Mesenchymal stem cell (in vitro differentiated cells and primary cell): ENCODE measurements at regions not wholly inside any gene's neighbourhood (a gene's known extent, or its start where the extent isn't known, plus 50 kb on each side); places are given as distances from the start of the nearest gene placed in this dataset.

Experiments
- DNase-seq: peaks from one replicate; pipeline ENCODE4 v3.0.0-alpha.2; 2013
- H2AFZ ChIP-seq: one replicate; pipeline ENCODE4 v1.6.1; 2013; ENCODE audit warnings: low read depth, mild to moderate bottlenecking, control low read depth, inconsistent platforms, low read length, moderate library complexity
- H2AK5ac ChIP-seq: 2 replicates; pipeline ENCODE4 v1.6.1; 2013; ENCODE audit warnings: low read length, moderate library complexity, mild to moderate bottlenecking, inconsistent platforms; ENCODE audit not compliant: severe bottlenecking
- H2BK120ac ChIP-seq: one replicate; pipeline ENCODE4 v1.6.1; 2013; ENCODE audit warnings: low read depth, mild to moderate bottlenecking, inconsistent platforms, low read length, moderate library complexity
- H2BK12ac ChIP-seq, 2 experiments: one replicate each; pipeline ENCODE4 v1.6.1; 2013; ENCODE audit warnings: inconsistent platforms in 2 of 2, low read length in 2 of 2, mild to moderate bottlenecking in 2 of 2, moderate library complexity in 2 of 2, control low read depth in 1 of 2
- H2BK15ac ChIP-seq: one replicate; pipeline ENCODE4 v1.6.1; 2013; ENCODE audit warnings: mild to moderate bottlenecking, low read depth, inconsistent platforms; ENCODE audit not compliant: poor library complexity, severe bottlenecking
- H2BK5ac ChIP-seq: 2 replicates; pipeline ENCODE4 v1.6.1; 2013; ENCODE audit warnings: low read depth, mild to moderate bottlenecking, low read length, control low read depth, inconsistent platforms; ENCODE audit not compliant: poor library complexity, severe bottlenecking
- H3K14ac ChIP-seq, 2 experiments: one replicate each; pipeline ENCODE4 v1.6.1; 2013; ENCODE audit warnings: inconsistent platforms in 2 of 2, low read length in 2 of 2, control low read depth in 1 of 2, mild to moderate bottlenecking in 1 of 2, moderate library complexity in 1 of 2
- H3K18ac ChIP-seq, 2 experiments: one replicate each; pipeline ENCODE4 v1.6.1; 2013; ENCODE audit warnings: inconsistent platforms in 2 of 2, low read length in 2 of 2, control low read depth in 1 of 2, low read depth in 1 of 2, mild to moderate bottlenecking in 1 of 2
- H3K23ac ChIP-seq, 2 experiments: one replicate each; pipeline ENCODE4 v1.6.1; 2013; ENCODE audit warnings: inconsistent platforms in 2 of 2, low read length in 2 of 2, mild to moderate bottlenecking in 2 of 2, moderate library complexity in 2 of 2, control low read depth in 1 of 2
- H3K27ac ChIP-seq: 2 replicates; pipeline ENCODE4 v1.5.1; 2013; ENCODE audit warnings: mild to moderate bottlenecking, moderate library complexity, low read length, control low read depth, inconsistent platforms; ENCODE audit not compliant: poor library complexity, severe bottlenecking
- H3K27me3 ChIP-seq, 2 experiments: 2 replicates each; pipeline versions ENCODE4 v1.6.1 to v1.7.0; 2013; ENCODE audit warnings: low read length in 2 of 2, mild to moderate bottlenecking in 2 of 2, moderate library complexity in 2 of 2, control low read depth in 1 of 2, inconsistent platforms in 1 of 2; ENCODE audit not compliant: control insufficient read depth in 1 of 2, insufficient read depth in 1 of 2
- H3K36me3 ChIP-seq, 2 experiments: 2 replicates each; pipeline versions ENCODE4 v1.6.1 to v1.7.0; 2013; ENCODE audit warnings: low read length in 2 of 2, control low read depth in 1 of 2, inconsistent platforms in 1 of 2, low read depth in 1 of 2, mild to moderate bottlenecking in 1 of 2; ENCODE audit not compliant: insufficient read depth in 2 of 2, control insufficient read depth in 1 of 2
- H3K4ac ChIP-seq, 2 experiments: one replicate each; pipeline ENCODE4 v1.6.1; 2013; ENCODE audit warnings: inconsistent platforms in 2 of 2, low read length in 2 of 2, mild to moderate bottlenecking in 2 of 2, moderate library complexity in 2 of 2, control low read depth in 1 of 2, low read depth in 1 of 2
- H3K4me1 ChIP-seq: 2 replicates; pipeline ENCODE4 v1.6.1; 2013; ENCODE audit warnings: low read depth, low read length, control low read depth; ENCODE audit not compliant: control insufficient read depth, insufficient read depth
- H3K4me2 ChIP-seq: 2 replicates; pipeline ENCODE4 v1.6.1; 2013; ENCODE audit warnings: low read length, mild to moderate bottlenecking, inconsistent platforms; ENCODE audit not compliant: poor library complexity, severe bottlenecking
- H3K4me3 ChIP-seq, 2 experiments: 2 replicates each; pipeline versions ENCODE4 v1.5.1 to v1.7.0; 2013; ENCODE audit warnings: low read length in 2 of 2, mild to moderate bottlenecking in 2 of 2, control low read depth in 1 of 2, low read depth in 1 of 2; ENCODE audit not compliant: insufficient read depth in 1 of 2
- H3K79me1 ChIP-seq: replicated peaks from 2 replicates; pipeline ENCODE4 v1.6.1; 2013; ENCODE audit warnings: mild to moderate bottlenecking, control low read depth, low read length, inconsistent platforms; ENCODE audit not compliant: poor library complexity, severe bottlenecking
- H3K9ac ChIP-seq: 2 replicates; pipeline ENCODE4 v1.7.0; 2013; ENCODE audit warnings: mild to moderate bottlenecking, low read length, moderate library complexity
- H3K9me3 ChIP-seq: 2 replicates; pipeline ENCODE4 v1.7.0; 2013; ENCODE audit warnings: mild to moderate bottlenecking, low read length; ENCODE audit not compliant: control insufficient read depth
- H4K8ac ChIP-seq: one replicate; pipeline ENCODE4 v1.6.1; 2013; ENCODE audit warnings: inconsistent platforms, mild to moderate bottlenecking, low read length, moderate library complexity
- H4K91ac ChIP-seq: one replicate; pipeline ENCODE4 v1.6.1; 2013; ENCODE audit warnings: mild to moderate bottlenecking, low read length, inconsistent platforms
- WGBS: methylation state at CpG from one replicate; pipeline ENCODE4 v1.1.7; 2013; ENCODE audit warnings: mixed read lengths; 5-methylcytosine and 5-hydroxymethylcytosine counted together

DNA sequence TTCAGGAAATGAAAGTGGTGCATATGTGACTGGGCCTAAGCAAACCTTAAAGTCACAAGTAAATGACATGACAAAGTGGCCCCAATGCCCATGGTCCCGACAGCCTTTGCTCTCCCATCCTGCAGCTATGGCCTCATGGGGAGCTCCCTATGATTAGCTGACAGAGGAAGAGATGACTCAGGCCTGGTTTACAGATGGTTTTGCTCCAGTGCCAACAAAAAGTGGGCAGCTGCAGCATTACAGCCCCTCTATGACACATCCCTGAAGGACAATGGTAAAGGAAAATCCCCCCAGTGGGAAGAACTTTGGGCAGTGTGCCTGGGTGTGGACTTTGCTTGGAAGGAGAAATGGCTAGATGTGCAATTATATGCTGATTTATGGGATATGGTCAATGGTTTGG is 105.1 kb upstream of the ADCY1 start:
- DNase-seq: no peak
- Histone ChIP-seq H2BK120ac (no peak overlapping the region), H3K27me3 (no peaks in the 10 kb centered on the region), H2AFZ (no peak overlapping the region), H3K18ac (no peak overlapping the region), H3K4ac (no peak overlapping the region), H3K9ac (no peak overlapping the region), H2BK15ac (no peak overlapping the region), H2BK5ac (no peak overlapping the region), H3K36me3 (no peaks in the 10 kb centered on the region), H2AK5ac (no peak overlapping the region), H3K23ac (no peak overlapping the region), H3K14ac (no peak overlapping the region), H3K27ac (no peak overlapping the region), H4K8ac (no peak overlapping the region), H3K79me1 (no peaks in the 10 kb centered on the region), H2BK12ac (no peak overlapping the region), H3K9me3 (no peaks in the 10 kb centered on the region), H3K4me1 (no peaks in the 10 kb centered on the region), H4K91ac (no peak overlapping the region), H3K4me2 (no peak overlapping the region), H3K4me3 (no peak overlapping the region)
- 80% methylated on average over 1 of the region's 1 CpG for WGBS

DNA sequence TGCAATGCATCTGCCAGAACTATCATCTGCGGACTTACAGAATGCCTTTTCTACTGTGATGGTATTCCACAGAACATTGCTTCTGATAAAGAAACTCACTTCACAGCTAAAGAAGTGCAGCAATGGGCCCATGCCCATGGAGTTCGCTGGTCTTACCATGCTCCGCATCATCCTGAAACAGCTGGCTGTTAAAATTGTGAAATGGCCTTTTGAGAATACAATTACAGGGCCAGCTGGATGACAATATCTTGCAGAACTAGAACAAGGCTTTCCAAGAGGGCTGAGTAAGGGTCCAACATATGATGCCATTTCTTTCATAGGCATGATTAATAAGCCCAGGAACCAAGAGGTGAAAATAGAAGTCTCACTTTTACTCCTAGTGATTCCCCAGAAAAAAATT is 104.1 kb upstream of the ADCY1 start:
- H3K36me3 ChIP-seq: no peaks in the 10 kb centered on the region
- H3K18ac ChIP-seq: no peak overlapping the region
- DNase-seq: no peak
- H3K9ac ChIP-seq: no peak overlapping the region
- no peak overlapping the region for H3K14ac ChIP-seq
- H3K4me1 ChIP-seq: no peaks in the 10 kb centered on the region
- H3K9me3 ChIP-seq: no peaks in the 10 kb centered on the region
- H2BK5ac ChIP-seq: no peak overlapping the region
- H3K4me3 ChIP-seq: no peak overlapping the region
- no peak overlapping the region for H2AK5ac ChIP-seq
- 76% methylated on average over 3 of the region's 3 CpGs for WGBS
- no peaks in the 10 kb centered on the region for H3K79me1 ChIP-seq
- no peak overlapping the region for H2AFZ ChIP-seq
- no peak overlapping the region for H2BK15ac ChIP-seq
- H2BK120ac ChIP-seq: no peak overlapping the region
- H3K4ac ChIP-seq: no peak overlapping the region
- H3K4me2 ChIP-seq: no peak overlapping the region
- H3K23ac ChIP-seq: no peak overlapping the region
- H3K27ac ChIP-seq: no peak overlapping the region
- H3K27me3 ChIP-seq: no peaks in the 10 kb centered on the region
- no peak overlapping the region for H2BK12ac ChIP-seq
- no peak overlapping the region for H4K8ac ChIP-seq
- H4K91ac ChIP-seq: no peak overlapping the region

DNA sequence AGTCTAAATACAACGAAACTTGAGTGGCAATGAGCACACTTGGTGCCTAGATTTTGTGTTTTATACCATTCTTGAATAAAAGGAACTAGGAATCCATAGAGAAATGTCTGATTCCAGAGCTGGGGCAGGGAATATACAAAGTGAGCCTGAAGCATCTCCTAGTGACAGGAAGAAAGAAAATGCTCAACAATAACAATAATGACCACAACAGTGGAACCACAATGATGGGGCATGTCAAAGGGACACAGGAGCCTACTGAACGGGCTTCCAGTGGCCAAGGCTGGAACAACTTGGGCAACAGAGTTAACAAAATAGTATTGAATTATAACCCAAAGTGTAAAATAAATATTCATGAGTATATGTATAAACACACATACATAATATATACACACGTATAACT is 94.4 kb upstream of the ADCY1 start:
- no peak overlapping the region for H3K4me3 ChIP-seq
- WGBS: 57% methylated on average over 1 of the region's 3 CpGs

DNA sequence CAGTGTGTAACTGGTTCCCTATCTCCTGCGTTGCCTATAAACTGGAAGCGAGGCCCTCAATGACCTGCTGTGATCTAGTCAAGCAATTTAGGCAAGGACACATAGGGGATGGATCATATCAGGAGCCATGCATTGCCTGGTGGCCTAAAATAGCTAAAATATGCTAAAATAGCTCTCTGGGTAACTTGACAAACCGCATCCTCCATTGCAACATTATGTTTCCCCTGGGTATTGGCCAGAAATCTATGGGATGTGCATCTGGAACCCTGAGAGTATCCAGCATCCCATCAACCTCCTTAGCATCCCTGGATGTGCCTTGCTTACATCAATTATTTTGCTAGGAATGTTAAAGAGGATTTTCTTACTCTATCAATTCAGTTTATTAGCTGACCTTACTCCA is 91.7 kb upstream of the ADCY1 start:
- Histone ChIP-seq H3K36me3 (no peaks in the 10 kb centered on the region), H3K18ac (no peak overlapping the region), H3K9ac (no peak overlapping the region), H3K4me3 (no peak overlapping the region), H4K8ac (no peak overlapping the region), H3K23ac (no peak overlapping the region), H3K4ac (no peak overlapping the region), H3K14ac (no peak overlapping the region), H3K27ac (no peak overlapping the region), H2BK120ac (no peak overlapping the region), H3K4me1 (no peaks in the 10 kb centered on the region), H3K9me3 (no peaks in the 10 kb centered on the region), H3K79me1 (no peaks in the 10 kb centered on the region), H2AK5ac (no peak overlapping the region), H2BK5ac (no peak overlapping the region), H3K4me2 (no peak overlapping the region), H2BK12ac (no peak overlapping the region), H2BK15ac (no peak overlapping the region), H4K91ac (no peak overlapping the region), H2AFZ (no peak overlapping the region), H3K27me3 (no peaks in the 10 kb centered on the region)
- 79% methylated on average over 3 of the region's 3 CpGs for WGBS
- DNase-seq: no peak

More for the DNA sequence above, 94.4 kb upstream of the ADCY1 start:
- Histone ChIP-seq H2BK5ac (no peak overlapping the region), H3K14ac (no peak overlapping the region), H3K23ac (no peak overlapping the region), H4K91ac (no peak overlapping the region), H2BK15ac (no peak overlapping the region), H2BK120ac (no peak overlapping the region), H3K27me3 (no peaks in the 10 kb centered on the region), H4K8ac (no peak overlapping the region), H2AK5ac (no peak overlapping the region), H3K79me1 (no peaks in the 10 kb centered on the region), H3K4me2 (no peak overlapping the region), H3K27ac (no peak overlapping the region), H3K4ac (no peak overlapping the region), H3K36me3 (no peaks in the 10 kb centered on the region), H3K9ac (no peak overlapping the region), H3K18ac (no peak overlapping the region), H2BK12ac (no peak overlapping the region), H2AFZ (no peak overlapping the region), H3K4me1 (no peaks in the 10 kb centered on the region), H3K9me3 (no peaks in the 10 kb centered on the region)
- no peak for DNase-seq
